ENCODE measurements at regions not wholly inside any gene's neighbourhood (a gene's known extent, or its start where the extent isn't known, plus 50 kb on each side); places are given as distances from the start of the nearest gene placed in this dataset.

DNA sequence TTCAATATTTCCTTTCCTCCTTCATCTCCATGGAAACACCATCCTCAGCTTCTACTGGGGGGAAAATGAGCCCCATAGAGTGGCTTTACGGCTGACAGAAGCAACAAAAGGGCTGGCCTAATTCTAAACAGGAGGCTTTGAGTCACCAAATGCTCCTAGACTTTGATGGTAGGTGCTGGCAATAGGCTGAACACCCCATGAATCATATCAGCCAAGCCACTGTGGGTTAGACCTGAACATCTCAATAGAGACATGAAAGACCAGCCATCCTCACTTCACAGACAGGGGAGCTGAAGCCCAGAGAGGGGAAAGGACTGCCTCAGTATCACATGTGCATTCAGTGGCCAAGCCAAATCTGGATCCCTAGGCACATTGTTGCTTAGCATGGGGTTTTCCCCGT is 107.6 kb downstream of the AMER1 start:
- H3K36me3 Mint-ChIP-seq (ENCODE audit: low read depth, unreplicated experiment) = no peaks in the 10 kb centered on the region

DNA sequence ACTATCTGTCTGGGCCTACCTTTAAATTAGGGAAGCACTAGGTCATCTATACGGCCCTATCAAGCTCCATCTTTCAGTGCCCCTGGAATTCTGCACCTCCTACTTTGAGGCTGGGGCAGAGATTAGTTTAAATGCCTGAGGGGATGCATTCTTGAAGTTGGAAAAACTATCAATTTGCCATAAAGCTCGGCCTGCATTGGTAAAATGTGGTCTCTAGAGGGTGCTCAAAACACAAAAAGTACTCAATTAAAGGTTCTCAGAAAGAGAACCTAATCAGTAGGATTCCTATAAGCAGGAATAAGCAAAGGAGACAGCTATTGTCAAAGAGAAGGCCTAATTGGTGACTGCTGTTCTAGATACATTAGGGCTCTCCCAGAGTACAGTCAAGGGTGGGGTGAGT is 111.7 kb downstream of the AMER1 start:
- H3K27me3 Mint-ChIP-seq (ENCODE audit: low read depth, unreplicated experiment) = no peaks in the 10 kb centered on the region
- no peak overlapping the region for H3K27ac Mint-ChIP-seq (ENCODE audit: unreplicated experiment)
- no peak overlapping the region for H2AFZ ChIP-seq (ENCODE audit: low read depth, low read length)
- no peaks in the 10 kb centered on the region for H3K79me2 ChIP-seq (ENCODE audit: insufficient read depth, low read length)
- H3K36me3 ChIP-seq (ENCODE audit: insufficient read depth, low read length) = no peaks in the 10 kb centered on the region
- DNase-seq (ENCODE audit: low read depth) (no peak), FAIRE-seq (peak; percentile 98)
- no peaks in the 10 kb centered on the region for H3K4me1 ChIP-seq (ENCODE audit: insufficient read depth, low read length)
- H3K9me3 ChIP-seq (ENCODE audit: insufficient read depth, low read depth, low read length) = no peaks in the 10 kb centered on the region
- H3K9me3 Mint-ChIP-seq (ENCODE audit: unreplicated experiment) = no peaks in the 10 kb centered on the region
- H3K4me1 Mint-ChIP-seq (ENCODE audit: low read depth, unreplicated experiment) = no peaks in the 10 kb centered on the region
- H3K4me3 Mint-ChIP-seq (ENCODE audit: unreplicated experiment) = no peak overlapping the region
- H3K4me2 ChIP-seq (ENCODE audit: low read length) = no peak overlapping the region
- H3K4me3 ChIP-seq (ENCODE audit: insufficient read depth, low read depth, low read length) = no peak overlapping the region
- TF ChIP-seq, protein P1, sequence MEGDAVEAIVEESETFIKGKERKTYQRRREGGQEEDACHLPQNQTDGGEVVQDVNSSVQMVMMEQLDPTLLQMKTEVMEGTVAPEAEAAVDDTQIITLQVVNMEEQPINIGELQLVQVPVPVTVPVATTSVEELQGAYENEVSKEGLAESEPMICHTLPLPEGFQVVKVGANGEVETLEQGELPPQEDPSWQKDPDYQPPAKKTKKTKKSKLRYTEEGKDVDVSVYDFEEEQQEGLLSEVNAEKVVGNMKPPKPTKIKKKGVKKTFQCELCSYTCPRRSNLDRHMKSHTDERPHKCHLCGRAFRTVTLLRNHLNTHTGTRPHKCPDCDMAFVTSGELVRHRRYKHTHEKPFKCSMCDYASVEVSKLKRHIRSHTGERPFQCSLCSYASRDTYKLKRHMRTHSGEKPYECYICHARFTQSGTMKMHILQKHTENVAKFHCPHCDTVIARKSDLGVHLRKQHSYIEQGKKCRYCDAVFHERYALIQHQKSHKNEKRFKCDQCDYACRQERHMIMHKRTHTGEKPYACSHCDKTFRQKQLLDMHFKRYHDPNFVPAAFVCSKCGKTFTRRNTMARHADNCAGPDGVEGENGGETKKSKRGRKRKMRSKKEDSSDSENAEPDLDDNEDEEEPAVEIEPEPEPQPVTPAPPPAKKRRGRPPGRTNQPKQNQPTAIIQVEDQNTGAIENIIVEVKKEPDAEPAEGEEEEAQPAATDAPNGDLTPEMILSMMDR (IDR thresholded peaks at IDR 0.05; ENCODE audit: insufficient read depth, low read depth, low read length) = peak; percentile 19
- no peak for TF ChIP-seq EZH2 (IDR thresholded peaks at IDR 0.05; ENCODE audit: insufficient read depth, low read length)
- H3K27me3 ChIP-seq (ENCODE audit: insufficient read depth, low read length) = no peaks in the 10 kb centered on the region
- H4K20me1 ChIP-seq (ENCODE audit: insufficient read depth, low read length) = no peaks in the 10 kb centered on the region
- no peak overlapping the region for H3K27ac ChIP-seq (ENCODE audit: low read depth, low read length)
- no peak overlapping the region for H3K9ac ChIP-seq (ENCODE audit: low read length)
- no peaks in the 10 kb centered on the region for H3K36me3 Mint-ChIP-seq (ENCODE audit: low read depth, unreplicated experiment)

More for the DNA sequence above, 107.6 kb downstream of the AMER1 start:
- H3K9ac ChIP-seq (ENCODE audit: low read length) = no peak overlapping the region
- no peaks in the 10 kb centered on the region for H3K79me2 ChIP-seq (ENCODE audit: insufficient read depth, low read length)
- Mint-ChIP-seq H3K27me3 (ENCODE audit: low read depth, unreplicated experiment) (no peaks in the 10 kb centered on the region), H3K9me3 (ENCODE audit: unreplicated experiment) (no peaks in the 10 kb centered on the region), H3K4me3 (ENCODE audit: unreplicated experiment) (no peak overlapping the region), H3K27ac (ENCODE audit: unreplicated experiment) (no peak overlapping the region), H3K4me1 (ENCODE audit: low read depth, unreplicated experiment) (no peaks in the 10 kb centered on the region)
- FAIRE-seq = no peak
- H2AFZ ChIP-seq (ENCODE audit: low read depth, low read length) = no peak overlapping the region
- DNase-seq (ENCODE audit: low read depth) = no peak
- no peaks in the 10 kb centered on the region for H3K36me3 ChIP-seq (ENCODE audit: insufficient read depth, low read length)
- no peaks in the 10 kb centered on the region for H3K4me1 ChIP-seq (ENCODE audit: insufficient read depth, low read length)
- H3K4me3 ChIP-seq (ENCODE audit: insufficient read depth, low read depth, low read length) = no peak overlapping the region
- no peaks in the 10 kb centered on the region for H4K20me1 ChIP-seq (ENCODE audit: insufficient read depth, low read length)
- no peaks in the 10 kb centered on the region for H3K9me3 ChIP-seq (ENCODE audit: insufficient read depth, low read depth, low read length)
- no peak overlapping the region for H3K27ac ChIP-seq (ENCODE audit: low read depth, low read length)
- no peak overlapping the region for H3K4me2 ChIP-seq (ENCODE audit: low read length)
- no peaks in the 10 kb centered on the region for H3K27me3 ChIP-seq (ENCODE audit: insufficient read depth, low read length)
- no peak for TF ChIP-seq EZH2 (IDR thresholded peaks at IDR 0.05; ENCODE audit: insufficient read depth, low read length)
- TF ChIP-seq, protein P1 (IDR thresholded peaks at IDR 0.05; ENCODE audit: insufficient read depth, low read depth, low read length) = no peak

Data from astrocyte (in vitro differentiated cells and primary cell).